ENCODE measurements at regions not wholly inside any gene's neighbourhood (a gene's known extent, or its start where the extent isn't known, plus 50 kb on each side); places are given as distances from the start of the nearest gene placed in this dataset.

DNA sequence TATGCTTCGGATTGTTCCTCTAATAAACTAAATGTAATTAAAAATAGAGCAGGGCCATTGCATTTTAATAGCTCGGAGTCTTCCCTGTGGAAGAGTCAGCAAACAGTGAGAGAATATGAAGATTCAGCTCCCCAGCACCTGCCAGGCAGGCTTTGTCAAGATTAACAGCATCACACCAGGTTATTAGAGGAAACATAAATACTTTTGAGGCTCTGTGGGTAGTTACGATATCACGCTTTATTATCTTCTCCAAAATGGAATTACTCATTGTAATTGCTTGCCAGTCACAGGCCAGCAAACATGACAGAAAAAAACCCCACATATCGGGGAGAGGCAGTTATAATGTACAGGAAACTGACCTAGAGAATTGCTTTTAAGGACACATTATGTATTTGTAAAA, 303.9 kb downstream of the CPS1 start:
- TF ChIP-seq, protein P1, sequence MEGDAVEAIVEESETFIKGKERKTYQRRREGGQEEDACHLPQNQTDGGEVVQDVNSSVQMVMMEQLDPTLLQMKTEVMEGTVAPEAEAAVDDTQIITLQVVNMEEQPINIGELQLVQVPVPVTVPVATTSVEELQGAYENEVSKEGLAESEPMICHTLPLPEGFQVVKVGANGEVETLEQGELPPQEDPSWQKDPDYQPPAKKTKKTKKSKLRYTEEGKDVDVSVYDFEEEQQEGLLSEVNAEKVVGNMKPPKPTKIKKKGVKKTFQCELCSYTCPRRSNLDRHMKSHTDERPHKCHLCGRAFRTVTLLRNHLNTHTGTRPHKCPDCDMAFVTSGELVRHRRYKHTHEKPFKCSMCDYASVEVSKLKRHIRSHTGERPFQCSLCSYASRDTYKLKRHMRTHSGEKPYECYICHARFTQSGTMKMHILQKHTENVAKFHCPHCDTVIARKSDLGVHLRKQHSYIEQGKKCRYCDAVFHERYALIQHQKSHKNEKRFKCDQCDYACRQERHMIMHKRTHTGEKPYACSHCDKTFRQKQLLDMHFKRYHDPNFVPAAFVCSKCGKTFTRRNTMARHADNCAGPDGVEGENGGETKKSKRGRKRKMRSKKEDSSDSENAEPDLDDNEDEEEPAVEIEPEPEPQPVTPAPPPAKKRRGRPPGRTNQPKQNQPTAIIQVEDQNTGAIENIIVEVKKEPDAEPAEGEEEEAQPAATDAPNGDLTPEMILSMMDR (optimal IDR thresholded peaks at IDR 0.05 in 1 of 3, IDR thresholded peaks at IDR 0.05 in 1 of 3, conservative IDR thresholded peaks at IDR 0.05 in 1 of 3; ENCODE audit: extremely low read depth in 1 of 3, insufficient read depth in 2 of 3, low read length in 3 of 3), result no peak
- no peak for TF ChIP-seq EZH2 (IDR thresholded peaks at IDR 0.05; ENCODE audit: low read length)

Data from keratinocyte (primary cell).